T-helper 2 cell treated with Interferon-gamma antibody and Interleukin-4, amounts not matched to agents 5 μg/mL and 100 μg/mL, for 36 hours (primary cell): ENCODE measurements at regions not wholly inside any gene's neighbourhood (a gene's known extent, or its start where the extent isn't known, plus 50 kb on each side); places are given as distances from the start of the nearest gene placed in this dataset.
"Not testable (repeated sequence)": the region's sequence is repeated elsewhere in the genome, so short reads cannot be mapped to it uniquely, and the experiment has no call there.

Experiments used
- DNase-seq: peaks from one replicate; pipeline ENCODE4 v3.0.0; 2021; ENCODE audit warnings: low spot score
- H3K27ac Mint-ChIP-seq: one replicate; pipeline ENCODE4 v1.8.0; 2021; ENCODE audit warnings: mild to moderate bottlenecking, mixed read lengths
- H3K27me3 Mint-ChIP-seq: one replicate; pipeline ENCODE4 v1.8.0; 2021; ENCODE audit warnings: low read depth, mixed read lengths
- H3K36me3 Mint-ChIP-seq: one replicate; pipeline ENCODE4 v1.8.0; 2021; ENCODE audit warnings: low read depth, mixed read lengths
- H3K4me1 Mint-ChIP-seq: one replicate; pipeline ENCODE4 v1.8.0; 2021; ENCODE audit warnings: low read depth, mixed read lengths
- H3K4me3 Mint-ChIP-seq: one replicate; pipeline ENCODE4 v1.8.0; 2022; ENCODE audit warnings: mild to moderate bottlenecking, moderate library complexity, mixed read lengths
- H3K9me3 Mint-ChIP-seq: one replicate; pipeline ENCODE4 v1.8.0; 2021; ENCODE audit warnings: mixed read lengths

DNA sequence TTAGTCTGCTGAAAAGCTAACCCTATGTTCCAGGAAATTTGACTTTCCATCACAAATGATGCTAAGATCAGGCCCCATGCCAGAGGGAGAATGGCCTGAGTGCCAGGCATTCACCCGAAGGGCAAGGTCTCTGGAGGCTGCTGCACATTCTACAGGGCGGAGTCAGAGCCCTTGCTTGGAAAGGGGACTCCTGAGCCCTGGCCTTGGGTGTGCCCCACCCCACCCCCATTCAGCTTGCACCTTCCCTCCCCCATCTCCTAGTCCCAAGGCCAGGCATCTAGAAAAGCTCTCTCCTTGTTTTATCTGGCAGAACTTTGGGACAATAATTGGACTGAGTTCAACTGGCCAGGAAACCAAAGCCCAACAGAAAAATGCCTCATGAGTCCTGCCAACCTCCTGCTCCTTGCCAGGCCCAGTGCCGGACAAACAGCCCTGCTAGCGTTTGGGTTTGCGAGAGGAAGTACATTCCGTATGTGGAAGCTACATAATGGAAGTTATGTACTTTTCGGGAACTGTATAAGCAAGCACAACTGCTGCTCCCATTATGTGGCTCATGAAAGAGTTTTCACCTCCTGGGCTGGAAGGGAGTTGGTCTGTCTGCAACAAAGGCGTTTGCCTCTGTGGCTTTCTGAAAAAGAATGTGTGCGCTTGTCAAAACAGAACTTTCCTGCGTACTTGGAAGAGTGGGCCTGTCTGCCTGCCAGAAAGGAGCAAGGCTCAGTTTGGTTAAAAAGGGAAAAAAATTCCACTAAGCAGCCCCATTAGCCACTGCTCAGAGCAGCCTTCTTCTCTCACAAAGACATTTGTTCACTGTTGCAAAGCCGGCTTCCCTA, 321.5 kb upstream of the CTNNB1 start:
- no peaks in the 10 kb centered on the region for H3K36me3 Mint-ChIP-seq
- DNase-seq: no peak
- no peaks in the 10 kb centered on the region for H3K27me3 Mint-ChIP-seq
- H3K4me1 Mint-ChIP-seq: no peaks in the 10 kb centered on the region
- no peak overlapping the region for H3K27ac Mint-ChIP-seq
- no peak overlapping the region for H3K4me3 Mint-ChIP-seq
- no peaks in the 10 kb centered on the region for H3K9me3 Mint-ChIP-seq

- H3K27me3 Mint-ChIP-seq: no peaks in the 10 kb centered on the region
- H3K27ac Mint-ChIP-seq: no peak overlapping the region
- no peaks in the 10 kb centered on the region for H3K9me3 Mint-ChIP-seq
- no peak for DNase-seq
- no peak overlapping the region for H3K4me3 Mint-ChIP-seq
- H3K36me3 Mint-ChIP-seq: no peaks in the 10 kb centered on the region
- no peaks in the 10 kb centered on the region for H3K4me1 Mint-ChIP-seq
Measured at GRCh38 chr3:40878464-40878905, 320.8 kb upstream of the CTNNB1 start.

- H3K9me3 Mint-ChIP-seq: no peaks in the 10 kb centered on the region
- peaks cover 2% of the 10 kb centered on the region for H3K27me3 Mint-ChIP-seq
- H3K4me1 Mint-ChIP-seq: no peaks in the 10 kb centered on the region
- no peak overlapping the region for H3K4me3 Mint-ChIP-seq
- no peak overlapping the region for H3K27ac Mint-ChIP-seq
- no peaks in the 10 kb centered on the region for H3K36me3 Mint-ChIP-seq
- no peak for DNase-seq
Measured at GRCh38 chr3:40885430-40885829, 313.9 kb upstream of the CTNNB1 start.

DNA sequence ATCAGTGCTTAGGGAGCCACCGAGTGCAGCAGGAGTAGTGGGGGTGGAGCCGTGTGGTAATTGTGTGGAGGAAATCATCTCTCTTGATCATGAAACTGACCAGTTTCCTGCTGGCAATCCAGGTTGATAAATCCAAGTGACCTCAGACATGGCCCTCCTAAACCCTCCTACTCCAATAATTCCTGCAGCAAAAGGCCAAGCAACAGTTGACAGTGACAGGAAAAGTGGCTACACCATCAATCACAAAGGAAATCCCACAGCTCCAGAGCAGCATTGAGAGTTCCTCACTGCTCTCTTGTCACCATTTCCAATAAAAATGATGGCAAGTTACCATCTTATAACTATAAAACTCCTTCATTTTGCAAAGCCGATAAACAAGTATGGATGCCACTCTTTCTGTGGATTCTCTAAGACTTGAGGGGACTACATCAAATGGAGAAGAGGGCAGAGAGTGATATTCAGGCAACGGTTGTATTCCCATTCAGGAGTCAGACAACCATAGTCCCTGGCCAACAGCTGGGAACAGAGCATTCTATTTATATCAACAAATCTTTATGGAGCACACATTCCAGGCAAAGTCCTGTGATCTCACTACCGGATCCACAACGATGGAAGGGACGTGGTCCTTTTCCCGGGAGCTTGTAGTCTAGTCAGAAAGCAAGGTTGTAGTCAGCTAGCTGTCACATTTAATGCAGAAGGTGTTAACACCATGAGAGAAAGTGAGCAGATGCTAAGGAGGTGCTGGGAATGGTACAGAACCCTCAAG, 312.5 kb upstream of the CTNNB1 start:
- H3K4me3 Mint-ChIP-seq: no peak overlapping the region
- H3K4me1 Mint-ChIP-seq: no peaks in the 10 kb centered on the region
- no peaks in the 10 kb centered on the region for H3K9me3 Mint-ChIP-seq
- DNase-seq: no peak
- no peaks in the 10 kb centered on the region for H3K36me3 Mint-ChIP-seq
- H3K27me3 Mint-ChIP-seq: peaks cover 2% of the 10 kb centered on the region
- no peak overlapping the region for H3K27ac Mint-ChIP-seq

- H3K36me3 Mint-ChIP-seq: no peaks in the 10 kb centered on the region
- no peaks in the 10 kb centered on the region for H3K4me1 Mint-ChIP-seq
- no peak overlapping the region for H3K4me3 Mint-ChIP-seq
- peaks cover 2% of the 10 kb centered on the region for H3K27me3 Mint-ChIP-seq
- H3K9me3 Mint-ChIP-seq: no peaks in the 10 kb centered on the region
- no peak overlapping the region for H3K27ac Mint-ChIP-seq
- DNase-seq: no peak
Measured at GRCh38 chr3:40891186-40891585, 308.1 kb upstream of the CTNNB1 start.

DNA sequence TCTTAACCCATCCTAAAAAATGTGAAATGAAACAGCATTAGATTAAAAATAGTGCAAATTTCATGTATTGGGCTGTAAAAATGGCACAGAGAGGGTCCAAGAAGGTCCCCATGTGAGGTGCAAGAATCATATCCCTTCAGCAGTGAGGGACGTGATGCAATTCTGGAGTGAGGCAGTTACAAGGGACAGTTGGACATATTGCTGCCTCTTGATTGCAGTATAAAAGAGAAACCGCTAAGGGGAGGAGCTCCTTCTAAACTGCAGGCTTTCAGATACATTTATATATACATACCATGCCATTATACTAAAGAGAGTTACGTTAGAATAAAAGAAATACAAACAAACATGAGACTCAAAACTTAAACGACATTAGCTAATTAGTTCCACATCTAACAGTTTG, 304.2 kb upstream of the CTNNB1 start:
- H3K27ac Mint-ChIP-seq: no peak overlapping the region
- no peak overlapping the region for H3K4me3 Mint-ChIP-seq
- H3K36me3 Mint-ChIP-seq: no peaks in the 10 kb centered on the region
- H3K27me3 Mint-ChIP-seq: peaks cover 2% of the 10 kb centered on the region
- no peaks in the 10 kb centered on the region for H3K4me1 Mint-ChIP-seq
- no peaks in the 10 kb centered on the region for H3K9me3 Mint-ChIP-seq
- no peak for DNase-seq

DNA sequence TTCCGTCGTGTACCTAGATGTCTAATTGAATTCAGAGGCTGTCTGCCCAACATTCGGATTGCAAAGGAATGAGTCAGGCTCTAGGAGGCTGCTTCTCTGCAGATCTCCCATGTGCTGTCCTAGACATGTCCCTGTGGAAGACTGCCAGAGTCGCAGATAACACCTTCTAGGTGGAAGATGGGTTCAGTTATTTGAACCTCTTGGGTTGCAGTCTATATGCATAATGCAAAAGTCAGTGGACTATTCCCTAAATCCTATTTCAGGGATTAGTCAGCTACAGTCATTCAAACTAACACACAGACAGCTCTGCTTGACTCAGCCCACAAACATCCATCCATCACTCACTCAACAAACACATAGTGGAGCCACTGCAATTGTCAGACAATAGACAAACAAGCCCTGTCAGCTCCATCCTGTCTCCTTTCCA, 300.0 kb upstream of the CTNNB1 start:
- no peak for DNase-seq
- H3K36me3 Mint-ChIP-seq: no peaks in the 10 kb centered on the region

GRCh38 chr3:40901298-40901697, 298.0 kb upstream of the CTNNB1 start:
- Mint-ChIP-seq H3K4me3 (no peak overlapping the region), H3K36me3 (no peaks in the 10 kb centered on the region), H3K27ac (no peak overlapping the region), H3K9me3 (no peaks in the 10 kb centered on the region), H3K27me3 (no peaks in the 10 kb centered on the region), H3K4me1 (no peaks in the 10 kb centered on the region)
- no peak for DNase-seq

More for the DNA sequence above, 300.0 kb upstream of the CTNNB1 start:
- H3K4me3 Mint-ChIP-seq: no peak overlapping the region
- no peaks in the 10 kb centered on the region for H3K27me3 Mint-ChIP-seq
- no peaks in the 10 kb centered on the region for H3K4me1 Mint-ChIP-seq
- H3K27ac Mint-ChIP-seq: no peak overlapping the region
- H3K9me3 Mint-ChIP-seq: no peaks in the 10 kb centered on the region

GRCh38 chr3:40901796-40902195, 297.5 kb upstream of the CTNNB1 start:
- H3K4me3 Mint-ChIP-seq: no peak overlapping the region
- no peak for DNase-seq
- H3K27me3 Mint-ChIP-seq: no peaks in the 10 kb centered on the region
- H3K36me3 Mint-ChIP-seq: no peaks in the 10 kb centered on the region
- H3K9me3 Mint-ChIP-seq: no peaks in the 10 kb centered on the region
- no peak overlapping the region for H3K27ac Mint-ChIP-seq
- H3K4me1 Mint-ChIP-seq: no peaks in the 10 kb centered on the region

DNA sequence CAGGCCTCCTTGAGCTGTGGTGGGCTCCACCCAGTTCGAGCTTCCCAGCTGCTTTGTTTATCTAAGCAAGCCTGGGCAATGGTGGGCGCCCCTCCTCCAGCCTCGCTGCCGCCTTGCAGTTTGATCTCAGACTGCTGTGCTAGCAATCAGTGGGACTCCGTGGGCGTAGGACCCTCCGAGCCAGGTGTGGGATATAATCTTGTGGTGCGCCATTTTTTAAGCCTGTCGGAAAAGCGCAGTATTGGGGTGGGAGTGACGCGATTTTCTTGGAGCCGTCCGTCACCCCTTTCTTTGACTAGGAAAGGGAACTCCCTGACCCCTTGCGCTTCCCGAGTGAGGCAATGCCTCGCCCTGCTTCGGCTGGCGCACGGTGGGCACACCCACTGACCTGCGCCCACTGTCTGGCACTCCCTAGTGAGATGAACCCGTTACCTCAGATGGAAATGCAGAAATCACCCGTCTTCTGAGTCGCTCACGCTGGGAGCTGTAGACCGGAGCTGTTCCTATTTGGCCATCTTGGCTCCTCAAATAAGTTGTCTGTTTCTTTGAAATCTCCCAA, 291.3 kb upstream of the CTNNB1 start:
- H3K36me3 Mint-ChIP-seq, H3K27ac Mint-ChIP-seq, H3K27me3 Mint-ChIP-seq, H3K4me3 Mint-ChIP-seq, DNase-seq, H3K9me3 Mint-ChIP-seq, H3K4me1 Mint-ChIP-seq: not testable (repeated sequence)

DNA sequence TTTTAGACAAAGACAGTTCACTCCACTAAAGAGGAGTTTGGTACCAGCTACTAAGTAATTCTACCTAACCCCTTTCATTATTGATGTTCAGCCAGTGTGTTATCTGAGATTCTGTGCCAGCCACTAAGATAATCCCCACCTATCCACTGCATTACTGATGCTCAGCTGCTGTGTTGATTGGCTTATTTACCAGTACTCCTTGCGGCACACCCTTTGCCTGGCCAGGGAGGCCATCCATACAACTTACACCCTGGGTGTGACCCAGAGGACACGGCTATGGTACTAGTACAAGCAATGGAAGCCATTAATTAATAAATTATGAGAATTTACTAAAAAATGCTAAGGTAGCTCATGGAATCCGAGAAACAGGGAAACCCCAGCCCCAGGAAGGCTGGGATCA, 290.7 kb upstream of the CTNNB1 start:
- Mint-ChIP-seq H3K27ac (no peak overlapping the region), H3K9me3 (no peaks in the 10 kb centered on the region), H3K4me3 (no peak overlapping the region), H3K36me3 (no peaks in the 10 kb centered on the region), H3K27me3 (no peaks in the 10 kb centered on the region), H3K4me1 (no peaks in the 10 kb centered on the region)
- DNase-seq: no peak

DNA sequence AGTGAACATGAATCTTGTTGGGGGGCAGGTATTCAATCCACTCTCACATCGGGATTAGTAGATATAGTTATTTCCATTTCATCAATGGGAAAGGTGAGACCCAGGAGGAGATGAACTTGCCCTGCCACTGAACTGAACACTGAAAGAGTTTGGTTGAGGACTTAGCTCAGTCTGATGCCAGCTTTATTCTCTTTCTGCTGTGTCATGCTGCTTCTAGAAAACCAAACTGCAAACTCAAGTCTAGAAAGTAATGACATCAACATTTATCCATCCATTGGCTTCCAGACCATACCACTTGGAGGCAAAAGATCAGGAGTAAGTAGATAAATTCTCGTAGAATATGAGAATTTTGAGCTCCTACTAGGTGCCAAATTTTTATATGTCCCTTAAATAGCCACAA, 288.0 kb upstream of the CTNNB1 start:
- no peaks in the 10 kb centered on the region for H3K27me3 Mint-ChIP-seq

DNA sequence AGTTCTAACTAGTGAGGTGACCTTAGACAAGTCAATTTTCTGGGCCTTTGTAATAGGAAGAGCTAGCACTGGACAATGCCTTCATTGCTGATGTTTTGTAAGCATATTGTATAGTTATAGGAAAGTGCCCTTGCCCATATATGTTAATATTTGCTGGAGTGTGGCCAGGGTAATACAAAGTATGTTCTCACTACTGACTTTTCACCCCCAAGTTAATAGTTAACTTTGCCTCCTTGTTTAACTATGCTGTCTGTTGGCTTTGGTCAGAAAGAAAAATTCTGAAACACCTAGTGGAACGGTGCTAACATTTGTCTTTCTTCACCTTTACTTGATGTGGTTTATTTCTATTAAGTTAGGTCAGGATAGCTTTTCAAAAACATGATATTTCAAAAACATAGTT, 287.4 kb upstream of the CTNNB1 start:
- Mint-ChIP-seq H3K4me1 (no peaks in the 10 kb centered on the region), H3K27ac (no peak overlapping the region), H3K4me3 (no peak overlapping the region), H3K36me3 (no peaks in the 10 kb centered on the region), H3K9me3 (no peaks in the 10 kb centered on the region), H3K27me3 (no peaks in the 10 kb centered on the region)
- no peak for DNase-seq

More for the DNA sequence above, 288.0 kb upstream of the CTNNB1 start:
- no peak overlapping the region for H3K27ac Mint-ChIP-seq
- no peaks in the 10 kb centered on the region for H3K9me3 Mint-ChIP-seq
- H3K4me1 Mint-ChIP-seq: no peaks in the 10 kb centered on the region
- H3K36me3 Mint-ChIP-seq: no peaks in the 10 kb centered on the region
- H3K4me3 Mint-ChIP-seq: no peak overlapping the region
- no peak for DNase-seq

DNA sequence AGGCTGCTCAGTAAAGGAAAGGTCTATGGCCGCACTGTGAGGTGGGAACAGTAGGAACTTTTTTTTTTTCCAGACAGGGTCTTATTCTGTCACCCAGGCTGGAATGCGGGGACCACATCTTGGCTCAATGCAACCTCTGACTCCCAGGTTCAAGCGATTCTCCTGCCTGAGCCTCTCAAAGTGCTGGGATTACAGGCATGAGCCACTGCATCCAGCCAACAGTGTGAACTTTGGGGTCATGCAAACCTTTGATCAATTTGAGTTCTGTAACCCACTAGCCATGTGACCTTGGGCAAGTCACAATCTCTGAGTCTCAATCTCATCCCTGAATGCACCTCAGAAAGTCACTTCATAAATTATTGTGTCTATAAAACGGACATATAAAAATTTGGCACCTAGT, 286.8 kb upstream of the CTNNB1 start:
- no peak overlapping the region for H3K27ac Mint-ChIP-seq
- H3K27me3 Mint-ChIP-seq: no peaks in the 10 kb centered on the region
- H3K4me1 Mint-ChIP-seq: no peaks in the 10 kb centered on the region
- no peaks in the 10 kb centered on the region for H3K36me3 Mint-ChIP-seq
- no peaks in the 10 kb centered on the region for H3K9me3 Mint-ChIP-seq
- no peak overlapping the region for H3K4me3 Mint-ChIP-seq
- DNase-seq: no peak
